Type B pancreatic cell (in vitro differentiated cells): ENCODE measurements at regions not wholly inside any gene's neighbourhood (a gene's known extent, or its start where the extent isn't known, plus 50 kb on each side); places are given as distances from the start of the nearest gene placed in this dataset.

Experiments used
- DNase-seq: peaks from one replicate; pipeline ENCODE4 v3.0.0; 2021; ENCODE audit warnings: mixed read lengths; ENCODE audit not compliant: unreplicated experiment; ENCODE audit errors: extremely low spot score
- H3K27ac Mint-ChIP-seq: 2 replicates; pipeline ENCODE4 v1.8.0; 2021; ENCODE audit warnings: mild to moderate bottlenecking, mixed read lengths
- H3K27me3 Mint-ChIP-seq: 2 replicates; pipeline ENCODE4 v1.8.0; 2021; ENCODE audit warnings: mixed read lengths
- H3K36me3 Mint-ChIP-seq: 2 replicates; pipeline ENCODE4 v1.8.0; 2021; ENCODE audit warnings: mixed read lengths
- H3K4me1 Mint-ChIP-seq: one replicate; pipeline ENCODE4 v1.8.0; 2021; ENCODE audit warnings: mixed read lengths; ENCODE audit not compliant: unreplicated experiment
- H3K4me3 Mint-ChIP-seq: 2 replicates; pipeline ENCODE4 v1.8.0; 2021; ENCODE audit warnings: mild to moderate bottlenecking, mixed read lengths
- H3K9me3 Mint-ChIP-seq: 2 replicates; pipeline ENCODE4 v1.8.0; 2021; ENCODE audit warnings: mixed read lengths
- CTCF ChIP-seq: fragments of 200-600 bp; sonication (generic); conservative IDR thresholded peaks from 2 replicates; pipeline ENCODE4 v1.5.0; 2021; ENCODE audit warnings: antibody characterized with exemption, mild to moderate bottlenecking

- no peak overlapping the region for H3K4me3 Mint-ChIP-seq
- no peaks in the 10 kb centered on the region for H3K27me3 Mint-ChIP-seq
- no peaks in the 10 kb centered on the region for H3K36me3 Mint-ChIP-seq
- no peak for TF ChIP-seq CTCF
- peaks cover 15% of the 10 kb centered on the region for H3K9me3 Mint-ChIP-seq
- no peak overlapping the region for H3K27ac Mint-ChIP-seq
- no peaks in the 10 kb centered on the region for H3K4me1 Mint-ChIP-seq
- DNase-seq = no peak
These were observed 251.8 kb upstream of the SLIT2 start for GRCh38 chr4:19999775-20000414.

GRCh38 chr4:19999276-19999675 is 252.4 kb upstream of the SLIT2 start:
- Mint-ChIP-seq H3K27me3 (no peaks in the 10 kb centered on the region), H3K4me3 (no peak overlapping the region), H3K36me3 (no peaks in the 10 kb centered on the region), H3K9me3 (peaks cover 15% of the 10 kb centered on the region), H3K4me1 (no peaks in the 10 kb centered on the region), H3K27ac (no peak overlapping the region)
- no peak for TF ChIP-seq CTCF
- DNase-seq = no peak

- H3K4me1 Mint-ChIP-seq = no peaks in the 10 kb centered on the region
- H3K27ac Mint-ChIP-seq = no peak overlapping the region
- no peak for TF ChIP-seq CTCF
These were observed 258.5 kb upstream of the SLIT2 start for GRCh38 chr4:19993242-19993641.

GRCh38 chr4:19992471-19993093 is 259.1 kb upstream of the SLIT2 start:
- TF ChIP-seq CTCF = no peak
- Mint-ChIP-seq H3K9me3 (no peaks in the 10 kb centered on the region), H3K4me1 (no peaks in the 10 kb centered on the region), H3K36me3 (no peaks in the 10 kb centered on the region), H3K27ac (no peak overlapping the region), H3K27me3 (no peaks in the 10 kb centered on the region), H3K4me3 (no peak overlapping the region)
- no peak for DNase-seq

More at GRCh38 chr4:19993242-19993641, 258.5 kb upstream of the SLIT2 start:
- H3K36me3 Mint-ChIP-seq = no peaks in the 10 kb centered on the region
- H3K9me3 Mint-ChIP-seq = no peaks in the 10 kb centered on the region
- no peak overlapping the region for H3K4me3 Mint-ChIP-seq
- DNase-seq = no peak
- no peaks in the 10 kb centered on the region for H3K27me3 Mint-ChIP-seq

- H3K36me3 Mint-ChIP-seq = no peaks in the 10 kb centered on the region
- H3K4me1 Mint-ChIP-seq = no peaks in the 10 kb centered on the region
- H3K27ac Mint-ChIP-seq = no peak overlapping the region
- no peak for TF ChIP-seq CTCF
- H3K9me3 Mint-ChIP-seq = no peaks in the 10 kb centered on the region
- no peak for DNase-seq
- H3K27me3 Mint-ChIP-seq = no peaks in the 10 kb centered on the region
- no peak overlapping the region for H3K4me3 Mint-ChIP-seq
These were observed 264.0 kb upstream of the SLIT2 start for GRCh38 chr4:19987746-19988145.
